HG02759 (cell line): ENCODE measurements at regions not wholly inside any gene's neighbourhood (a gene's known extent, or its start where the extent isn't known, plus 50 kb on each side); places are given as distances from the start of the nearest gene placed in this dataset.
"Not testable (repeated sequence)": the region's sequence is repeated elsewhere in the genome, so short reads cannot be mapped to it uniquely, and the experiment has no call there.

Experiments
- ATAC-seq: cut with Tn5 transposase; IDR thresholded peaks from one replicate; pipeline ENCODE4 v1.9.1; 2021; ENCODE audit warnings: mild to moderate bottlenecking, moderate library complexity; ENCODE audit not compliant: unreplicated experiment

DNA sequence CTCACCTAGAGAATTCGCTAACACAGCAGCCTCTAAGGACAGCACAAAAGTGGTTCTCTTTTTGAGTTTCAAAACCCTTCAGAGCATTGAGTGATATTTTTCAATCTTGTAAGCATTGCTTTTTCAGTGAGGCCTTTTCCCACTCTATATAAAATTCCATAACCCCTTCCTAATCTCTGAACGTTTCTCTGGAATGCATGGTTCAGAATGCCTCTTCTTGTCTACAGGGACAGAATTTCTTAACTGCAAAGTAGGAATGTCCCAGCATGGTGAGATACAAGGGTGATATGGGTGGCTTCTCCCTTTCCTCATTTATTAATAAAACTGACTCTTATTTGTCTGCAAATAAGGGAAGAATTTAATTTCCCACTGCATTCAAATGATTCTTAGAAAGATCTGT, 377.9 kb downstream of the LTN1 start:
- no peak for ATAC-seq

DNA sequence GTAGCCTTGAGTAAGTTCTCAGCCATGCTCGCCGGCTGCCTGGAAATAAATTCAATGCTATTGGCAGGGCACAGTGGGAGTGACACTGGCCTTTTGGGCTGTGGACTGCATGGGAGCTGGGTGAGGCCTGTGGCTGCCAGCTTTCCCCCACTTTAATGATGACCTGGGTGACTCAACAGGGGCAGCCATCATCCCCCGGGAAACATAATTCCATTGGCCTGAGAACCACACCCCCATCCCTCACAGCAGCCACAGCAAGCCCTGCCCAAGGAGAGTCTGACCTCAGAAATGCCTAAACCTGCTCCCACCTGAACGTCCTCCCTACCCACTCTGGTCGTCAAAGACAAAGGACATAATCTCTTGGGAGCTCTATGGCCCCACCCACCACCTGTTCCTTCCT, 384.0 kb downstream of the LTN1 start:
- ATAC-seq: no peak

DNA sequence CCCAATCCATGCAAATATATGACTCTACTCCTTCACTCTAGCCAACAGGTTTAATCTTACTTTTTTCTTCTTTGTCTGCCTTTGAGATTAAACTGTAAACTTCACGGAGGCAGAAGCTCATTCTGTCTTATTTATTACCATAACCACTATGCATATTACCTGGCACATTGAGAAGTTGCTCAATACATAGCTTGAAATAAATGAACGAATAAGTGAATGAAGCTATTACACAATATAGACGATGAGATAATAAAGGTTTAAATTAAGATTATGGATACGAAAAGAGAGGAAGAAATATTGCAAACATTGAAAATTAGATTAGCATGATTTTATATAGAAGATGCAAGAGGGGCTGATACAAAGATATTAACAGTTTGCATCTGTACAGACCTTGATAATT, 385.1 kb downstream of the LTN1 start:
- ATAC-seq: no peak

DNA sequence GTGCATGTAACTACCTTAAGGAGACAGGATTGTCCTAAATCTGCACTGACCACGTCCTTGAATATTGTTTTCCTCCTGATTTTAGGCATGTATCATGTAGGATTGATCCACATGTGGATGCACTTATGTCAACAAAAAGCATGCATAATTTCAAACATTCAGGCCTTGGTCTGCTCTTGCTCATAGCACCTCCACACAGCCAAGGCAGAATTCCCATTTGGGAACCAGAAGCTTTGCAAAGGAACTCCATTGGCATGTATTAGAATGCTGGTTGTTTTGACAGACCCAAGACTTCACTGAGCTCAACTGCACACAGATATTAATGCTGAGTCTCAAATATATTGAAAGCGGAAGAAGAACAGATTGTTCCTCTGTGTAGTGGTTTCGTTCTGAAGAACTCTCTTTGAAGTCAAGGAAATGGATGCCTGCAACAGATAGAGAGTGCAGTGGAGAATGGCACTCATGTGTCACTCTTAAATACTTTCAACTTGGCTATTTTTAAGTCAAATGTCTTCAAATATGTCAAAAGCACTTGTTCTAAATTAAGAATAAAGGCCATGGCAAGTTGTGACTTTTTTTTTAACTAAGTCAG, 387.6 kb downstream of the LTN1 start:
- ATAC-seq: peak; percentile 99

DNA sequence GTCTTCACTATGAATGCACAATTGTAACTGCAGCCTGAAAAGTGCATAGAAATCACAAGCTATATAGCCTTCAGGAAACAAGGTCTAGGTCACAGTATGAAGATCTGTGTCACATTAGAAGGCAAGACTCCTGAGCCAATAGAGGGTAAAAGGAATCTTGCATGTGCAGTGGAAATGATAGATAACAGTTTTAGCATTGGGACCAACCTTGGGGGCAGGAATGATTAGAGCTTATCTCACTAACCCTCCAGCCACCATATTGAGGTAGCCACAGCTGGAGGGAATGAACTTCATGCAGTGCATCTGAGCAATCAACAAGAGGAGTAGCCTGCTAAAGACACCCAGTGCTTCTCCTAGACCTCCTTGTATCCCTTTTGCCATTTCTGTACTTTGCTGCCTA, 390.1 kb downstream of the LTN1 start:
- no peak for ATAC-seq

DNA sequence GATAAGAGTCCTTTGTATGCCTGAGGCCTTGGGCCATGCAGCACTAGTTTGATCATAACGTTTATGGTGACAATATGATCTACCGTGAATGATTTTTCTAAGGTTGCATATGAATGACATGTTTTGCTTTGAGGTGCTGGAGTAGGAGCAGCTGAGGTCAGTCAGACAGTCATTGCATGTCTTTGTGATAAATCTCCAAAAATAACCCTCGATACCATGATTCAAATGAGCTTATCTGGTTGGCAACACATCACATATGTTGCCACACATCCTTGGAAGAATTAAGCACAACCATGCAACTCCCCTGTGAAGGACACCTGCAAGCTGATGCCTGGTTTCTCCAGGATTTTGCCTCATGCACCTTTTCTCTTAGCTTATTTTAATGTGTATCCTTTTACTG, 394.5 kb downstream of the LTN1 start:
- no peak for ATAC-seq

DNA sequence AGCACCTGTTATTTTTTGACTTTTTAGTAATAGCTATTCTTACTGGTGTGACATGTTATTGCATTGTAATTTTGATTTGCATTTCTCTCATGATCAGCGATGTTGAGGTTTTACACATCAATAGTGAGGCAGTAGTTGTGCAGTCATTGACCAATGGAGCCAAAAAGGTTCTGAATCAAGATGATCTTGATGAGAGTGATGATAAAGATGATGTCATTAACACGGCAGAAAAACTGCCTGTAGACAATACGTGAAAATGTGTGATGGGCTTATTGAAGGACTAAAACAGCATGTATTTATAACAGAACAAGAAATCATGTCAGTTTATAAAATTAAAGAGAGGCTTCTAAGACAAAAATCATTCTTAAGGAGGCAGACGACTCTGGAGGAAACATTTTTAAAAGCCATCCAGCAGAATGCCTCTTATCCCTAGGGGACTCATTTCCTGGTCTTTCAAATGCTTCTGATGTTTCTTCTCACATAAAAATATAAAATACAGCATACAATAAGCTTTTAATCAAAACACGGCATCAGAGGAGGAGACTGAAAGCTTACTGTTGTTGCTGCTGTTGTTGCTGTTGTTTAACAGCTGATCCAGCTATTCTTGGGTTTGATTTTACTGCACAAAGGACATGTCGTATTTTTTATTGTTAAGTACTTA, 400.3 kb downstream of the LTN1 start:
- ATAC-seq: no peak

DNA sequence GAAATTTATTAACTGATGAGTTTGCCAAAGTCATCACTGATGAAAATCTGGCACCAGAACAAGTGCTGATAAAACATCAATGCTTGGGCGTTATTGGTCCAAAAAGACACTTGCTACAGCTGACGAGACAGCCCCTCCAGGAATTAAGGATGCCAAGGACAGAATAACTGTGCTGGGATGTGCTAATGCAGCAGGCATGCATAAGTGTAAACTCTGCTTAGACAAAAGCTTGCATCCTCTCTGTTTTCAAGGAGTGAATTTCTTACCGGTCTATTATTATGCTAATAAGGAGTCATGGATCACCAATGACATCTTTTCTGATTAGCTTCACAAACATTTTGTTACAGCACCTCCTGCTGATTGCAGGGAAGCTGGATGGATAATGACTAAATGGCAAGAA, 402.0 kb downstream of the LTN1 start:
- no peak for ATAC-seq

DNA sequence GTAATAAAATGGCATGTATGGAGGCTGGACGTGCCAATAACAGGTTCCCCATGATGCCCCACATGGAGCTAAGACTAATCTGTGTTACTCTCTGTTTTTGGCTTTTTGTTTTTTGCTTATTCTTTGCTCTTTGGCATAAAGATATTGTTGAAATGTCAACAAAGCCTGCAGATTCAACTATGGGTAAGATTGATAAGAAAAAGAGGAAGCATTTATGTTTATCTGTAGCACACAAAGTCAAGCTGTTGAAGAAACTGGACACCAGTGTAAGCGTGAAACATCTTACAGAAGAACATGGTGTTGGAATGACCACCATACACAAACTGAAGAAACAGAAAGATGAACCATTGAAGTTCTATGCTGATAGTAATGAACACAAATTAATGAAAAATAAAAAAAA, 402.7 kb downstream of the LTN1 start:
- ATAC-seq: no peak

DNA sequence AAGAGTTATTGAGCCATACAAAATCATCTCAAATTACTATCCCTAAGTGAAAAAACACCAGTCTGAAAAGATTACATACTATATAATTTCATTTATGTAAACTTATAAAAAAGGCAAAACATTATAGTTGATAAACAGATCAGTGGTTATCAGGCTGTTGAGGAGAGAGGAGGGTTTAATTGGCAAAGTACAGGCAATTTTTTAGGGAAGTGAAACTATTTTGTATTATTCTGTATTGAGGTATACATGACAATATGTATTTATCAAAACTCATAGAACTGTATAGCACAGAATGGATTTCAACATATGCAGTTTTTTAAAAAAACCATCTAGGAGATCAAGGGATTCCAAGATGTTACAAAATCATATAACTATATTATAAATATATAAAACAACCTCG, 403.7 kb downstream of the LTN1 start:
- no peak for ATAC-seq

DNA sequence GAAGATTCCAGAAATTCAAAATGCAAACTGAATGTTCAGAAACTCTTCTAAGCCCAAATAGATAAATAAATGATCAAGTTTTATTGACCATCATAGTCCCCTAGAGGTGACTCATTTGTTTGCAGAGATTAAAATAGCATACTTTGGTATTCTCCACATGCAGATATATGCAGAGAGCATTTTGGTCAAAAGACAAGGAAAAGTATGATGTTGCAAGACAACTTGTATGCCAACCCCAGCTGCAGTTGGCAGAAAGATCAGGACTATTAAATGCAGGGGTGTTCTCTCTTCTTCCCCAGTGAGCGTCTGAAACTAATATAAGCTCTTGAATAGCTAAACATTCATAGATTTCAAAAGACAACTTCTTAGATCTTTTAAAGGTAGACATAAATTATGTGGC, 404.9 kb downstream of the LTN1 start:
- no peak for ATAC-seq

DNA sequence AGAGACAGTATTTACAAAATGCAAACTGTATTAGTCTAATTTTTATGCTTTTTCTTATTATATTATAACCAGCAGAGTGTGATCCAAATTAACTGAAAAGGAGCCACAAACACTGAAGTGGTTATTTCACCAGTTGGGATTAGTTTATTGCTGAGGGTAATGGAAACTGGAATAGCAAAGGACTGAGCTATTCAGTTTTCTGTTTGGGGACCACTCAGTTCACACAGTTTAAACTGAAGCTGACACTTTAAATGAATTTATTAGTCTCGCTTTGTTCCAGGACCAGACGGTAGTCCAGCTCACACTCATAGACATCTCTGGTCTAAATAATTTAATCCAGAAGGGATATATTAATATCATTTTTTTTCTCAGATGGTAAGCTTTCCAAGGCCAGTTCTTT, 410.7 kb downstream of the LTN1 start:
- ATAC-seq: no peak

DNA sequence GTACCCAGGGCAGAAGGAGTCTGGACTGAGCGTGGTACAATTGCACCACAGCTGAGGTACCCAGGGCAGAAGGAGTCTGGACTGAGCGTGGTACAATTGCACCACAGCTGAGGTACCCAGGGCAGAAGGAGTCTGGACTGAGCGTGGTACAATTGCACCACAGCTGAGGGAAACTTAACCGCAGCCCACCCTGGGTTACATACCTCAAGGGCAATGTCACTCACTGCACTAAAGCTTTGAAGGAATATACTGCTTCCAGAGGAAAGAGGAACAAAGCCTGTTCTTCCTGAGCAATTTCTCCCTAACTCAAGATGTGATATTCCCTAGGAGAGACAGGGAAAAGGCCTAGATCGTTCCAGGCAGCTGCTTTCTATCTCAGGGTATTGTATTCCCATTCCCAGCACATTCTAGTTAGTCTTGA, 411.4 kb downstream of the LTN1 start:
- ATAC-seq: not testable (repeated sequence)

DNA sequence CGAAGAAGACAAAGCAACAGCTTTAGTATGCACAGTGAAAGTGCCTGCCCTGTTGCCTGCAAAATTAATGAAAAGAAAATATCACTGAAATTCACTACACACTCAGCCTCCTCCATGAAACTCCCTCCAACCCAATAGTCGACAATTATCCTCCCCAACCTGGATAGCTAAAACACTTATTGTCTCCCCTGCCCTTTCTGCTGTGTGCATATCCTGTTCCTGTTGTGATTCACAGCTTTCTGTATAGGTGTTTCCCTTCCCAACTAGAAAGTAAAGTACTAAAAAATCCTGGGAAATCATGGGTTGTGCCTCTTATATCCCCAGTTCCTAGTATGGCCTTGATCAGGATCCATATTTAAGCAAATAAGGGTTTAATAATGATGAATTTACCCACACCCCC, 412.1 kb downstream of the LTN1 start:
- ATAC-seq: no peak

DNA sequence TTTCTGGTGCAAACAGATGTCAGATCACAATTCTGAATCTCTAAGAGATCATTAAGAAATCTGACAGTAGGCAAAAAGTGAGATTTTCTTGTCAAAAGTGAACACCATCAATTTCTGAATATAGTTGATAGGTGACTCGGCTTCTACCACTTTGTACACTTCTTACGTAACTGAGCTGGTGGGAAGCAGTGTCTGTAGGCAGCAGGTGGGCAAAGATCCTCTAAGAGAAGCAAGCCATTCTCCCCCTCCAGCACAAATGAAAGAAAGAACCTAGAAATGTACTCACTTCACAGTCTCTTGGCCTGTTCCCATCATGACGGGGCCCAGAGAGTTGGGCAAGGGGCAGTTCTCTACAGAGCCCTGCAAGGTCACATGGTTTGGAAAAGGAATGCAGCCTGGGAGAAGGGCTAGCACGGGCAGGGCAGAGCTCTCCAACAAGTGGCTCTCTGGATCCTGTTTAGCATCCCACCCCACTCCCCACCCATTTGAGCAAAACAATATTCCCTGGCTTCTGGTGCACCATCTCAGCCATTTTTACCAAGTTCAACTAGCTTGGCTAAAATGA, 412.6 kb downstream of the LTN1 start:
- ATAC-seq: no peak

DNA sequence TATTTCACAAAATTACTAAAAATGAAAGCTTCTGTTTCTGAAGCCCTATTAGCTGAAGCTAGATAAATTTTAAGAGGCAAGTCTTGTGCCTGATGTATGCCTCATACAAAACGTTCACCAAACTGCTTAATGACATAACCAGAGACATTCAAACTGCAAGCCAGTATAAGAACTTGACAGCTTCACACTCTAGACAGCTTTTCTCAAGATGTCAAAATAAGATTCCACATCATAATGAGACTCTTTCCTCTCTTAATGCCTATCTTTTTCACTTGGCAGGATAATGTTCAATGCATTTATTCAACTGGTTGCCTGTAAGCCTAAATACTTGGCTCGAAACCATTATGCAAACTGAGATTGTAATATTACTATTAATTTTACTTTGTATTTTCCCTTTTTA, 424.0 kb downstream of the LTN1 start:
- no peak for ATAC-seq

DNA sequence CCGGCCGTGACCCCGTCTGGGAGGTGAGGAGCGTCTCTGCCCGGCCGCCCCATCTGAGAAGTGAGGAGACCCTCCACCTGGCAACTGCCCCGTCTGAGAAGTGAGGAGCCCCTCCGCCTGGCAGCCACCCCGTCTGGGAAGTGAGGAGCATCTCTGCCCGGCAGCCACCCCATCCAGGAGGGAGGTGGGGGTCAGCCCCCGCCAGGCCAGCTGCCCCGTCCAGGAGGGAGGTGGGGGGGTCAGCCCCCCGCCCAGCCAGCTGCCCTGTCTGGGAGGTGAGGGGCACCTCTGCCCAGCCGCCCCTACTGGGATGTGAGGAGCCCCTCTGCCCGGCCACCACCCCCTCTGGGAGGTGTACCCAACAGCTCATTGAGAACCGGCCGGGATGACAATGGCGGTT, 428.7 kb downstream of the LTN1 start:
- not testable (repeated sequence) for ATAC-seq

DNA sequence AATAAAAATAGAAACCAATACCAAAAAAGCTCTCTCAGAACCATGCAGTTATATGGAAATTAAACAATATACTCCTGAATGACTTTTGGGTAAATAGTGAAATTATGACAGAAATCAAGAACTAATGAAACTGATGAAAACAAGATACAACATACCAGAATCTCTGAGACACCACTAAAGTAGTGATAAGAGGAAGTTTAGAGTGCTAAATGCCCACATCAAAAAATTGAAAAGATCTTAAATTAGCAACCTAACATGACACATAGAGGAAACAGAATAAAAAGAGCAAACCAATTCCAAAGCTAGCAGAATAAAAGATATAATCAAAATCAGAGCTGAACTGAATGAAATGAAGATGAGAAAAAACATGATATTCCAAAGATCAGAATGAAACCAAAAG, 430.9 kb downstream of the LTN1 start:
- no peak for ATAC-seq

DNA sequence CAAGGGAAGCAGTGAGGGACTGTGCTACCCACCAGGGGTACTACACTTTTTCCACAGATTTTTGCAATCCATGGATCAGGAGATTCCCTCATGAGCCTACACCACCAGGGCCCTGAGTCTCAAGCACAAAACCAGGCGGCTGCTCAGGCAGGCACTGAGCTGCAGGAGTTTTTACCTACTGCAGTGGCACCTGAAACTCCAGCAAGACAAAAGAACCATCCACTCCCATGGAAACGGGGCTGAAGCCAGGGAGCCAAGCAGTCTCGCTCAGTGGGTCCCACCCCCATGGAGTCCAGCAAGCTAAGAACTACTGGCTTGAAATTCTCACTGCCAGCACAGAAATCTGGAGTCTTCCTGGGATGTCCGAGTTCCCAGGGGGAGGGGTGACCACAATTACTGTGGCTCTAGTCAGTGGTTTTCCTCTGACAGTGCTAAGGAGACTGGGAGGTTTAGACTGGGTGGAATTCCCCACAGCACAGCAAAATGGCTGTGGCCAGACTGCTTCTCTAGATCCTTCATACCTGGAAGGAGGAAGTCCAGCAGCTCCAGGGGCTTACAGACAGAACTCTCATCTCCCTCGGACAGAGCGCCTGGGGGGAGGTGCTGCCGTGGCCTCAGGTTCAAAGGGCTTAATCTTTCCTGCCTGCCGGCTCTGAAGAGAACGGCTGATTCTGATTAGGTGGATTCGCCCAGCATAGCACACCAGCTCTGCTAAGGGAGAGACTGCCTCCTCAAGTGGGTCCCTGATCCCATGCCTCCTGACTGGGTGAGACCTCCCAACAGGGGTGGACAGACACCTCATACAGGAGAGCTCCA, 437.8 kb downstream of the LTN1 start:
- no peak for ATAC-seq

DNA sequence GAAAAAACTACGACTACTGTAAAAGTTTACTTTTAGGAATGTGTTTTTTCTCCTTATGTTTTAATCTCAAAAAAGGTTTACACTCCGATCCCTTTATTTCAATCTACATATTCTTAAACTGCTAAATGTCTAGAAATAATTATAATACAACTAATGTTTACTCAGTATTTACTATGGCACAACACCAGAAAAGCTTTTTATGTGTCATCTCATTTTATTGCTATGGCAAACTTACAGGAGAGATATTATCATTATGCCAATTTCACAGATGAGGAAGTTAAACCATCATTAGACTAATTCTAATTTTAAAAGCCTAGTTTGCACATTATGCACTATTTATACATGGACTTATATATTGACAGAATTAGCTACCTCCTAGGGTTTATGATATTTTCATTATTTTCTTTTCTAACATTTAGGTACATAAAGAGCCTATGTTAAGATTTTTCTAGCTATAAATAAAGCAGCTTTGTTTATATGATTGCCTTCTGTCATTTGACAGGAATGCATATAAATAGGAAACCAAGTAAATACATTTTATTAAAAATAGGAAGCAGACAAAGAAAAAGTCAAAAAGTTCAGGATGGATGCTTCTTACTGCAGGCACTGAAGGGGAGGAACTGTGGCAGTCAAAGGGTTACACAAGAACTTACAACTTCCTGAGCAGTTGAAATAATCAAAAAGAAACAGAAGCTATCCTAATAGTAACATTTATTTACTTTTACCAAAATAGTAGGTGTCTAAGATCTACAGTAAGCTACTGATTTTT, 442.4 kb downstream of the LTN1 start:
- no peak for ATAC-seq

DNA sequence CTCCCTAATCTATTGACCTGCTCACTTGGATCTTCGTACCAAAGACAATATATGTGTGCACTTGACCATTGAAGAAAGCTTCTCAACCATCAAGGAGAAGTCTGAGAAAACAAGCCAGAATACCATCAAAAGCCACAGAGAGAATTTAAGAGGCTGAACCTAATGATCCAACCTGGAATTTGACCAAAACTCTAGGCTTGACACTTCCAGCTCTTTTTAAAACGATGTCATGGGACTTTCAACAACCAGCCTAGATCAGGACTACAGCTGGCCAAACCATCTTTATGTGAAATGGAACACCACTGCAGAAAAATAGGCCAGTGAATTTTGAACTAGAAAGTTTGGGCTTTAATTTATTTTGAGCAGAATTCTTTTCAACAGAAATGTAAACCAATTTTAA, 444.4 kb downstream of the LTN1 start:
- no peak for ATAC-seq
